ENCODE measurements at regions not wholly inside any gene's neighbourhood (a gene's known extent, or its start where the extent isn't known, plus 50 kb on each side); places are given as distances from the start of the nearest gene placed in this dataset.

- TF ChIP-seq, protein P1, sequence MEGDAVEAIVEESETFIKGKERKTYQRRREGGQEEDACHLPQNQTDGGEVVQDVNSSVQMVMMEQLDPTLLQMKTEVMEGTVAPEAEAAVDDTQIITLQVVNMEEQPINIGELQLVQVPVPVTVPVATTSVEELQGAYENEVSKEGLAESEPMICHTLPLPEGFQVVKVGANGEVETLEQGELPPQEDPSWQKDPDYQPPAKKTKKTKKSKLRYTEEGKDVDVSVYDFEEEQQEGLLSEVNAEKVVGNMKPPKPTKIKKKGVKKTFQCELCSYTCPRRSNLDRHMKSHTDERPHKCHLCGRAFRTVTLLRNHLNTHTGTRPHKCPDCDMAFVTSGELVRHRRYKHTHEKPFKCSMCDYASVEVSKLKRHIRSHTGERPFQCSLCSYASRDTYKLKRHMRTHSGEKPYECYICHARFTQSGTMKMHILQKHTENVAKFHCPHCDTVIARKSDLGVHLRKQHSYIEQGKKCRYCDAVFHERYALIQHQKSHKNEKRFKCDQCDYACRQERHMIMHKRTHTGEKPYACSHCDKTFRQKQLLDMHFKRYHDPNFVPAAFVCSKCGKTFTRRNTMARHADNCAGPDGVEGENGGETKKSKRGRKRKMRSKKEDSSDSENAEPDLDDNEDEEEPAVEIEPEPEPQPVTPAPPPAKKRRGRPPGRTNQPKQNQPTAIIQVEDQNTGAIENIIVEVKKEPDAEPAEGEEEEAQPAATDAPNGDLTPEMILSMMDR (IDR thresholded peaks at IDR 0.05; ENCODE audit: borderline replicate concordance) = no peak
- no peaks in the 10 kb centered on the region for H3K36me3 ChIP-seq
- H3K9me3 ChIP-seq (replicated peaks) = no peaks in the 10 kb centered on the region
- no peak overlapping the region for H3K27ac ChIP-seq (replicated peaks)
- intact Hi-C loops (cut with micrococcal nuclease) = no loop called here
- no peaks in the 10 kb centered on the region for H3K27me3 ChIP-seq (ENCODE audit: low read depth)
- no peak overlapping the region for H3K4me3 ChIP-seq
- no peak for DNase-seq
- H3K4me1 ChIP-seq = no peaks in the 10 kb centered on the region
Measured at GRCh38 chr3:159528251-159528895, 460.3 kb upstream of the IL12A start.

DNA sequence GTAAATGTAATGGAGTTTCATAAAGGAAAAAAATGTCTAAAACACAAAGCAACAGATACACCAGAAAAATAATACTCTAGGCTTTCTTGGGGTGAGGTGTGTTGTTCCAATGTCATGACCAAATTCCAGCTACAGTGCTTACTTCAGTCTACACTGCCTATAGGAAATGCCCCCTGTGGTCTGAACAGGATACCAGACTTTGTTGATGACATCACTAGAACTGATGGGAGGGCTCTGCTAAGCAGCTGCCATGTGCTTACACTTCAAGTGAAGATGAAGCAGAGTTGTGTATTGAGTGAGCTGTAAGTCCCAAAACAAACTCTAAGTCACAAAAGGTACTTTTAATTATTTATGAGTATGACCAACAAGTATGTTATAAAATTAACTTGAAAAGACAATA is 456.1 kb upstream of the IL12A start:
- intact Hi-C loops (cut with micrococcal nuclease) = no loop called here
- no peaks in the 10 kb centered on the region for H3K9me3 ChIP-seq (replicated peaks)
- TF ChIP-seq, protein P1 (IDR thresholded peaks at IDR 0.05; ENCODE audit: borderline replicate concordance) = no peak
- no peak overlapping the region for H3K4me3 ChIP-seq
- H3K4me1 ChIP-seq = no peaks in the 10 kb centered on the region
- no peaks in the 10 kb centered on the region for H3K36me3 ChIP-seq
- DNase-seq = no peak
- no peak overlapping the region for H3K27ac ChIP-seq (replicated peaks)
- H3K27me3 ChIP-seq (ENCODE audit: low read depth) = no peaks in the 10 kb centered on the region

DNA sequence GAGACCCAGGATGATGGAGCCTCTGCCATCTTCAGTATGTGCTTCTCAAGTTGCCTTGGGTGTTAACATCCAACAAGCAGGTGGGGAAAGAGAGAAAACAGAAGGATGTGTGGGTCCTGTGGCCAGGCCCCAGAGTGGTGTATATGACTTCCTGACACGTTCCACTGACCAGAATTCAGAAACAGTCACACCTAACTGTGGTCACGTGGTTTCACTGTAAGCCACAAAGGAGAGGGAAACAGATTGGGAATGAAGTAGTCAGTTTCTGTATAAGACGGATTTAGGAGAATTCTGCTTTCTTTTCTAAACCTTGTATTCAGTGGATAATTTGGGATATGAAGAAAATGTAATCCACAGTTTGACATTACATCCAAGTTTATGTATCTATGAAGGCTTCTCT is 454.1 kb upstream of the IL12A start:
- H3K4me3 ChIP-seq = no peak overlapping the region
- no peak for DNase-seq
- no peaks in the 10 kb centered on the region for H3K36me3 ChIP-seq
- H3K9me3 ChIP-seq (replicated peaks) = no peaks in the 10 kb centered on the region
- no peak overlapping the region for H3K27ac ChIP-seq (replicated peaks)
- TF ChIP-seq, protein P1 (IDR thresholded peaks at IDR 0.05; ENCODE audit: borderline replicate concordance) = no peak
- no peaks in the 10 kb centered on the region for H3K27me3 ChIP-seq (ENCODE audit: low read depth)
- intact Hi-C loops (cut with micrococcal nuclease) = no loop called here
- no peaks in the 10 kb centered on the region for H3K4me1 ChIP-seq

- H3K27ac ChIP-seq (replicated peaks) = no peak overlapping the region
- no peaks in the 10 kb centered on the region for H3K27me3 ChIP-seq (ENCODE audit: low read depth)
- no peaks in the 10 kb centered on the region for H3K9me3 ChIP-seq (replicated peaks)
- intact Hi-C loops (cut with micrococcal nuclease) = no loop called here
- TF ChIP-seq, protein P1 (IDR thresholded peaks at IDR 0.05; ENCODE audit: borderline replicate concordance) = no peak
- H3K4me3 ChIP-seq = no peak overlapping the region
- H3K36me3 ChIP-seq = no peaks in the 10 kb centered on the region
- no peaks in the 10 kb centered on the region for H3K4me1 ChIP-seq
- no peak for DNase-seq
Measured at GRCh38 chr3:159536876-159537275, 451.8 kb upstream of the IL12A start.

DNA sequence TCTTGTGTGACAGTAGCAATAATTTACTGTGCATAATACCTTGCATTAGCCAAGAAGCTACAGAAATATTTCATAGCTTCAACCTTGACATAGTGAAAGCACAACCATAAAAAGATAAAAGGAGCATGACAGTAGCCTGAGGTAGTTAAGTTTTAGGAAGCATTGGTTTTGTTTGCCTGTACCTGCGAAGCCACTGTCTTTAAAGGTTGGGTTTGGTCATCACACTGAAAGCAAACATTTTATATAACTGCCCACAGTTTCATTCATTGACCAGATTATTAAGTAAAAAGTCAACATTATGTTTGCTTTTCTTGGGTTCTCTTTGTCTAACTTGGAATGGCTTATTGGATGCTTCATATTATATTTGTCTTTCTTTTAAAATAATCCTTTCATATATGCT is 450.1 kb upstream of the IL12A start:
- no peak overlapping the region for H3K4me3 ChIP-seq
- H3K27me3 ChIP-seq (ENCODE audit: low read depth) = no peaks in the 10 kb centered on the region
- H3K36me3 ChIP-seq = no peaks in the 10 kb centered on the region
- H3K27ac ChIP-seq (replicated peaks) = no peak overlapping the region
- H3K4me1 ChIP-seq = no peaks in the 10 kb centered on the region
- H3K9me3 ChIP-seq (replicated peaks) = no peaks in the 10 kb centered on the region
- no peak for DNase-seq
- TF ChIP-seq, protein P1 (IDR thresholded peaks at IDR 0.05; ENCODE audit: borderline replicate concordance) = no peak
- intact Hi-C loops (cut with micrococcal nuclease) = no loop called here
